Caco-2 (cell line): ENCODE measurements at regions not wholly inside any gene's neighbourhood (a gene's known extent, or its start where the extent isn't known, plus 50 kb on each side); places are given as distances from the start of the nearest gene placed in this dataset.
"Not testable (repeated sequence)": the region's sequence is repeated elsewhere in the genome, so short reads cannot be mapped to it uniquely, and the experiment has no call there.

ENCODE experiments used
- BruUV-seq: library from RNA; stranded (reverse); fragments of 400-500 nt; replicated peaks from 2 replicates; lab custom pipeline; 2021; lab: Mats Ljungman, UMichigan
- CTCF ChIA-PET: fragments of 300-600 bp; sonication (Branson Sonifier 250); formaldehyde crosslinking; loops from one replicate; lab custom pipeline; 2022; ENCODE audit warnings: antibody characterized with exemption; lab: Charles Lee
- POLR2A ChIA-PET: fragments of 300-600 bp; sonication (Branson Sonifier 250); formaldehyde crosslinking; loops from one replicate; lab custom pipeline; 2022; ENCODE audit warnings: antibody characterized with exemption; lab: Charles Lee
- DNase-seq, 2 experiments: peaks; one replicate each; pipeline versions ENCODE4 v3.0.0 to v3.0.0-alpha.2; 2020 to 2022
- H3K27me3 ChIP-seq: replicated peaks from 2 replicates; pipeline ENCODE4 v1.6.0; 2011; ENCODE audit warnings: low read length; ENCODE audit not compliant: control insufficient read depth, insufficient read depth
- H3K36me3 ChIP-seq: 2 replicates; pipeline ENCODE4 v1.5.1; 2011; ENCODE audit warnings: low read length; ENCODE audit not compliant: control insufficient read depth, insufficient read depth
- H3K4me1 ChIP-seq: fragments of 250-450 bp; sonication (Bioruptor Pico); 2 replicates; pipeline ENCODE4 v1.5.1; 2020; ENCODE audit warnings: mild to moderate bottlenecking
- H3K4me3 ChIP-seq: 2 replicates; pipeline ENCODE4 v1.5.1; 2011; ENCODE audit warnings: low read depth, mild to moderate bottlenecking, control low read depth, low read length
- H3K9me3 ChIP-seq: fragments of 250-450 bp; sonication (Bioruptor Pico); 2 replicates; pipeline ENCODE4 v1.5.1; 2020; ENCODE audit warnings: mild to moderate bottlenecking, moderate library complexity
- H3K27ac Mint-ChIP-seq: one replicate; pipeline ENCODE4 v1.8.0; 2022; ENCODE audit warnings: mixed read lengths; ENCODE audit not compliant: unreplicated experiment
- H3K27me3 Mint-ChIP-seq: one replicate; pipeline ENCODE4 v1.8.0; 2022; ENCODE audit warnings: mixed read lengths; ENCODE audit not compliant: insufficient read depth, unreplicated experiment
- H3K36me3 Mint-ChIP-seq: one replicate; pipeline ENCODE4 v1.8.0; 2022; ENCODE audit warnings: mild to moderate bottlenecking, mixed read lengths; ENCODE audit not compliant: insufficient read depth, unreplicated experiment
- H3K4me1 Mint-ChIP-seq: one replicate; pipeline ENCODE4 v1.8.0; 2022; ENCODE audit warnings: low read depth, mixed read lengths; ENCODE audit not compliant: unreplicated experiment
- H3K4me3 Mint-ChIP-seq: one replicate; pipeline ENCODE4 v1.8.0; 2022; ENCODE audit warnings: mild to moderate bottlenecking, moderate library complexity, mixed read lengths; ENCODE audit not compliant: unreplicated experiment
- H3K9me3 Mint-ChIP-seq: one replicate; pipeline ENCODE4 v1.8.0; 2022; ENCODE audit warnings: mixed read lengths; ENCODE audit not compliant: unreplicated experiment
- CTCF ChIP-seq, 2 experiments: fragments of 200-600 bp in 1 of 2; IDR thresholded peaks; 1 replicate in 1 of 2; 2 replicates in 1 of 2; pipeline versions ENCODE4 v1.5.1 to v1.8.0; 2011 to 2022; ENCODE audit warnings: antibody characterized with exemption in 1 of 2, control low read depth in 1 of 2, inconsistent platforms in 1 of 2, low read depth in 1 of 2, low read length in 1 of 2, mild to moderate bottlenecking in 1 of 2, moderate library complexity in 1 of 2; ENCODE audit not compliant: insufficient read depth in 1 of 2, severe bottlenecking in 1 of 2, unreplicated experiment in 1 of 2
- intact Hi-C: fragments of 100-400 bp; cut with micrococcal nuclease; formaldehyde crosslinking; loops from one replicate; pipeline ENCODE4 v1.10.0; 2022; ENCODE audit not compliant: unreplicated experiment

- Histone ChIP-seq H3K9me3 (no peaks in the 10 kb centered on the region; the same call in 1 of the 2 replicates), H3K4me1 (no peaks in the 10 kb centered on the region), H3K4me3 (no peak overlapping the region), H3K36me3 (no peaks in the 10 kb centered on the region), H3K27me3 (no peaks in the 10 kb centered on the region)
- no TSS peak for BruUV-seq
- H3K27ac Mint-ChIP-seq, result no peak overlapping the region
- ChIA-PET CTCF (no interaction called here), POLR2A (no interaction called here)
- no peaks in the 10 kb centered on the region for H3K27me3 Mint-ChIP-seq
- intact Hi-C loops, result no loop called here
- H3K4me3 Mint-ChIP-seq, result no peak overlapping the region
- no peak for DNase-seq
- no peaks in the 10 kb centered on the region for H3K4me1 Mint-ChIP-seq
- H3K36me3 Mint-ChIP-seq, result no peaks in the 10 kb centered on the region
- TF ChIP-seq CTCF (IDR thresholded peaks at IDR 0.05; ENCODE audit: insufficient read depth in 1 of 2, low read depth in 1 of 2, low read length in 1 of 2, severe bottlenecking in 1 of 2, unreplicated experiment in 1 of 2), result no peak
- peaks cover 16% of the 10 kb centered on the region for H3K9me3 Mint-ChIP-seq
Observed at GRCh38 chr10:36736311-36736710, 389.1 kb upstream of the ANKRD30A start.

GRCh38 chr10:36734590-36734989 lies 390.8 kb upstream of the ANKRD30A start:
- H3K4me3 ChIP-seq, intact Hi-C loops, H3K9me3 ChIP-seq, H3K27me3 Mint-ChIP-seq, BruUV-seq, H3K36me3 Mint-ChIP-seq, H3K4me1 Mint-ChIP-seq, H3K27me3 ChIP-seq, H3K4me3 Mint-ChIP-seq, H3K27ac Mint-ChIP-seq, H3K36me3 ChIP-seq, POLR2A ChIA-PET, DNase-seq, CTCF ChIA-PET, H3K4me1 ChIP-seq: not testable (repeated sequence)
- H3K9me3 Mint-ChIP-seq, result peaks cover 13% of the 10 kb centered on the region

GRCh38 chr10:36730316-36730715 lies 395.1 kb upstream of the ANKRD30A start:
- intact Hi-C loops, result no loop called here
- Mint-ChIP-seq H3K4me1 (no peaks in the 10 kb centered on the region), H3K27me3 (no peaks in the 10 kb centered on the region), H3K9me3 (peaks cover 13% of the 10 kb centered on the region), H3K27ac (no peak overlapping the region), H3K36me3 (no peaks in the 10 kb centered on the region), H3K4me3 (no peak overlapping the region)
- no peak overlapping the region for H3K4me3 ChIP-seq
- CTCF ChIA-PET, result no interaction called here
- no TSS peak for BruUV-seq
- POLR2A ChIA-PET, result no interaction called here
- no peaks in the 10 kb centered on the region for H3K27me3 ChIP-seq
- DNase-seq, result no peak
- no peaks in the 10 kb centered on the region for H3K4me1 ChIP-seq
- no peaks in the 10 kb centered on the region for H3K36me3 ChIP-seq
- TF ChIP-seq CTCF (IDR thresholded peaks at IDR 0.05; ENCODE audit: insufficient read depth in 1 of 2, low read depth in 1 of 2, low read length in 1 of 2, severe bottlenecking in 1 of 2, unreplicated experiment in 1 of 2), result no peak
- H3K9me3 ChIP-seq, result no peaks in the 10 kb centered on the region; the same call in 1 of the 2 replicates

GRCh38 chr10:36728626-36729025 lies 396.8 kb upstream of the ANKRD30A start:
- Mint-ChIP-seq H3K36me3 (no peaks in the 10 kb centered on the region), H3K4me1 (no peaks in the 10 kb centered on the region), H3K9me3 (peaks cover 13% of the 10 kb centered on the region), H3K27ac (no peak overlapping the region), H3K4me3 (no peak overlapping the region), H3K27me3 (no peaks in the 10 kb centered on the region)
- H3K36me3 ChIP-seq, result no peaks in the 10 kb centered on the region
- TF ChIP-seq CTCF (IDR thresholded peaks at IDR 0.05; ENCODE audit: insufficient read depth in 1 of 2, low read depth in 1 of 2, low read length in 1 of 2, severe bottlenecking in 1 of 2, unreplicated experiment in 1 of 2), result no peak
- H3K27me3 ChIP-seq, result no peaks in the 10 kb centered on the region
- H3K4me3 ChIP-seq, result no peak overlapping the region
- intact Hi-C loops, result no loop called here
- H3K4me1 ChIP-seq, result no peaks in the 10 kb centered on the region
- no peak for DNase-seq
- ChIA-PET CTCF (no interaction called here), POLR2A (no interaction called here)
- no TSS peak for BruUV-seq
- no peaks in the 10 kb centered on the region; the same call in 1 of the 2 replicates for H3K9me3 ChIP-seq
